Ovary (tissue), 7 donors: ENCODE measurements at regions not wholly inside any gene's neighbourhood (a gene's known extent, or its start where the extent isn't known, plus 50 kb on each side); places are given as distances from the start of the nearest gene placed in this dataset. TPM values are rescaled to one million over a fixed set of nuclear protein-coding genes. Genes with fewer than 3 reads are reported as not detected.

Experiments
- DNase-seq, 5 donors: peaks; one replicate each; pipeline ENCODE4 v3.0.0-alpha.2; 2019 to 2020
- H3K27ac ChIP-seq, 2 donors: fragments of 200-600 bp; one replicate each; pipeline versions ENCODE4 v1.5.1 to v1.8.0; 2019 to 2022
- H3K27me3 ChIP-seq: fragments of 200-600 bp; one replicate; pipeline ENCODE4 v1.8.0; 2022
- H3K36me3 ChIP-seq: fragments of 200-600 bp; sonication (generic); one replicate; pipeline ENCODE4 v1.5.1; 2019
- H3K4me1 ChIP-seq: one replicate; pipeline ENCODE4 v1.8.1; 2013; ENCODE audit warnings: mild to moderate bottlenecking, moderate library complexity; ENCODE audit not compliant: insufficient read depth
- H3K4me3 ChIP-seq: fragments of 200-600 bp; sonication (generic); one replicate; pipeline ENCODE4 v1.5.1; 2017
- H3K9me3 ChIP-seq, 2 donors: fragments of 200-600 bp in 1 of 2; sonication (generic) in 1 of 2; one replicate each; pipeline versions ENCODE4 v1.5.1 to v1.8.1; 2013 to 2019; ENCODE audit warnings: mild to moderate bottlenecking in 1 of 2, moderate library complexity in 1 of 2
- CTCF ChIP-seq, 3 donors: fragments of 450-650 bp in 2 of 3; fragments of 200-600 bp in 1 of 3; IDR thresholded peaks; one replicate each; pipeline versions ENCODE4 v1.5.1 to v1.8.0; 2016 to 2022; ENCODE audit warnings: antibody characterized with exemption in 3 of 3, mild to moderate bottlenecking in 1 of 3
- EP300 ChIP-seq: sonication (generic); formaldehyde crosslinking; IDR thresholded peaks from one replicate; pipeline ENCODE4 v1.6.1; 2017; ENCODE audit warnings: antibody characterized with exemption
- POLR2A ChIP-seq: fragments of 450-650 bp; IDR thresholded peaks from one replicate; pipeline ENCODE4 v1.6.1; 2017; ENCODE audit warnings: antibody characterized with exemption, mild to moderate bottlenecking, moderate library complexity
- WGBS, 3 donors: extraction: QIAGEN DNeasy Blood & Tissue Kit in 1 of 3; methylation state at CpG; one replicate each; pipeline versions ENCODE4 v1.1.5 to v1.1.7; 2013 to 2017; 5-methylcytosine and 5-hydroxymethylcytosine counted together
- intact Hi-C, 4 donors: fragments of 100-400 bp; cut with DNase I; formaldehyde crosslinking; loops; one replicate each; pipeline versions ENCODE4 v1.11.0 to v1.15.1; 2022 to 2023
- small RNA-seq: library from RNA; depleted of rRNA; stranded (forward); fragments of <200 nt; gene quantifications from one replicate; pipeline ENCODE3, GENCODE V24; 2016
- donor health status: DM: no; HTN: no; CAD: no; lungs with moderate emphysema.
- donor health status: DM: no; HTN: no; CAD: no.
- donor health status: Bipolar disorder and iron deficiency.
- donor health status: DM: no; HTN: no; CAD: no.
- donor health status: DM: yes; HTN: yes; CAD: no.

GRCh38 chr12:91241756-91242155 is 59.1 kb upstream of the DCN start:
- 46 to 58% (median 57%) methylated on average over 2 of the region's 2 CpGs for WGBS, 3 donors
- Histone ChIP-seq H3K4me3 (no peak overlapping the region), H3K9me3 (no peaks in the 10 kb centered on the region), H3K27ac (peak overlapping the region in 1 of 2 donors; percentile 82), H3K4me1 (peaks cover 3% of the 10 kb centered on the region), H3K36me3 (no peaks in the 10 kb centered on the region), H3K27me3 (no peaks in the 10 kb centered on the region)
- no peak for DNase-seq
- intact Hi-C loops, result loop anchor here in 2 of 4 donors (5.0 to 10.0 kb wide), 3 partner anchors 57 to 83 kb away; partner anchors contain the start of gene DCN (in 2 of the 2)
- no peak for TF ChIP-seq EP300
- no peak for TF ChIP-seq POLR2A
- TF ChIP-seq CTCF (IDR thresholded peaks at IDR 0.05), result no peak

GRCh38 chr12:91240386-91241095 is 57.9 kb upstream of the DCN start:
- H3K4me1 ChIP-seq, result peaks cover 3% of the 10 kb centered on the region
- H3K9me3 ChIP-seq, result no peaks in the 10 kb centered on the region
- H3K27me3 ChIP-seq, result no peaks in the 10 kb centered on the region
- intact Hi-C loops, result loop anchor here in 2 of 4 donors (5.0 to 10.0 kb wide), 3 partner anchors 56 to 84 kb away; partner anchors contain the start of gene DCN (in 2 of the 2)
- peak overlapping the region in 1 of 2 donors; percentile 82 for H3K27ac ChIP-seq
- DNase-seq, result no peak
- H3K36me3 ChIP-seq, result no peaks in the 10 kb centered on the region
- WGBS, 3 donors, result 11 to 17% (median 13%) methylated on average over 4 of the region's 4 CpGs
- TF ChIP-seq CTCF (IDR thresholded peaks at IDR 0.05) (no peak), POLR2A (no peak), EP300 (no peak)
- H3K4me3 ChIP-seq, result no peak overlapping the region

- TF ChIP-seq CTCF (IDR thresholded peaks at IDR 0.05) (no peak), EP300 (no peak), POLR2A (no peak)
- H3K4me1 ChIP-seq, result peaks cover 3% of the 10 kb centered on the region
- no peak overlapping the region for H3K4me3 ChIP-seq
- no peaks in the 10 kb centered on the region for H3K9me3 ChIP-seq
- 6 to 10% (median 8%) methylated on average over 3 of the region's 3 CpGs for WGBS, 3 donors
- H3K27me3 ChIP-seq, result no peaks in the 10 kb centered on the region
- intact Hi-C loops, result no loop called here
- no peaks in the 10 kb centered on the region for H3K36me3 ChIP-seq
- peak overlapping the region in 1 of 2 donors; percentile 82 for H3K27ac ChIP-seq
- peak in 3 of 5 donors; percentile 19 to 49 (median 27) for DNase-seq
Observed at GRCh38 chr12:91239481-91239880, 56.9 kb upstream of the DCN start.

Small RNAs in the stretch of these regions (small RNA-seq; reads per million reads assigned to genes)
- gene AC090049.2 (not detected), gene RF02110 (not detected)
